ENCODE measurements at regions not wholly inside any gene's neighbourhood (a gene's known extent, or its start where the extent isn't known, plus 50 kb on each side); places are given as distances from the start of the nearest gene placed in this dataset.
A peak's percentile ranks its signal among the peaks of the same experiment; 100 is the strongest.

- no peak for DNase-seq (ENCODE audit: low spot score)
Measured at GRCh38 chr12:71010143-71010479, 89.6 kb upstream of the PTPRR start.

- no peak for DNase-seq (ENCODE audit: low spot score)
Measured at GRCh38 chr12:71009430-71010142, 89.0 kb upstream of the PTPRR start.

DNA sequence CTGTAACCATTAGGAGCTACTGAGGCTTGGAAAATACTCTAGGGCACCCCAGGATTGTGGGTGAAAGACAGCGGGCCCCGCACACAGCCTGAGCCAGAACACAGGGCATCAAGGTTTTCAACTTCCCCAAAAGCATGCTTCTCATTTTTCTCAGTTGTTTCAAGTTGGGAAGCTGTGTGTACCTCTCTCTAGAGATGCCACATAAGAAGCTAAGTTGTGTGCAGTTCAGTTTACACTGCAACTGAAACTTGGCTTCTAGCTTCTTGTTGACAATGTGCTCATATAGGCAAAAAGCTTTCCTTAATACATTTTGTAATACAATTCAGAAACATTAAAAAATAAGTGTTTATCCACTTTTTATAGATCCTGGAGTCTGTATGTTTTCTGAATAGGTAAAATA lies 88.1 kb upstream of the PTPRR start:
- DNase-seq (ENCODE audit: low spot score), result no peak

- DNase-seq (ENCODE audit: low spot score), result no peak
Measured at GRCh38 chr12:71007781-71008404, 87.4 kb upstream of the PTPRR start.

DNA sequence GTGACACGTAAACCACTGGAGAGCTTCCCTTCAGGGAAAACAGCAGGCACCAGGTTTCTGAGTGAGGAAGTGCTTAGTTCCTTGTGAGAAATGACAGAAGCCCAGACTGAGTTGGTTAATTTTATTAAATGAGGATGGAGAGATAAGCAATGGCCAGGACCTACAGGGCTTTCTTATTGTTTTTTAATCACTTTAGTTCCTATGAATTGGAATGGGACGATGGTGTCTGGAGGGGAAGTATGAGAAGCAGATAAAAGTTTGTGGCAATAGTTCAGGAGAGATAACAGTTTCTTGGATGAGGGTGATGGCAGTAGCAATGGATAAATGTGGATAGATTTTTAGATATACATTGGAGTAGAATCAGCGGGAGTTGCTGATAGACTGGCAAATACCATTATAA lies 86.5 kb upstream of the PTPRR start:
- DNase-seq (ENCODE audit: low spot score), result peak; percentile 96

DNA sequence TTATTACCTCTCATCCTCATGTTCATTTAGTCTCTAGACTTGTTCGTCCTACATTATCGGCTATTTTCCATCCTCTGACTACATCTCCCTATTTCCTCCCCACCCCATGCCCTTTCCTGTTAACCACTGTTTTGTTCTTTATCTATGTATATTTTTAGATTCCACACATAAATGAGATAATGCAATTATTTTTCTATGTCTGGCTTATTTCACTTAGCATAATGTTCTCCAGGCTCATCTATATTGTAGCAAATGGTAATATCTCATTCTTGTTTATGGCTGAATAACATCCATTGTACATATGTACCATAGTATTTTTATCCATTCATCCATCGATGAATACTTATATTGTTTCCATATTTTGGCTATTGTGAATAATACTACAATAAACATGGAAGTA lies 84.6 kb upstream of the PTPRR start:
- peak; percentile 33 for DNase-seq (ENCODE audit: low spot score)

DNA sequence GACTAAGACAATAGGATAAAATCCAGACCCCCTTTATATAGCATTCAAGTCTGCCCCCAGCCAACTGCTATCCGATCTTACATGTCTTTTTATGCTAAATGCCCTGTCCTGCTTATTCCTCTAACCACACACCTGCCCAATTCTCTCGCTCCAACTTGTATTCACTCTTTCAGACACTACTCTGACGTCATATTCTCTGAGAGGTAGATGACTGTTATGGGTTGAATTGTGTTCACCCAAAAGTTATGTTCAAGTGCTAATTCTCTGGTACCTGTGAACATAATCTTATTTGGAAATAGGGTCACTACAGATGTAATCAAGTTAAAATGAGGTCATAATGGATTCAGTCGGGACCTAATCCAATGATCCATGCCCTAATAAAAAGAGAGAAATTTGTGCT lies 84.0 kb upstream of the PTPRR start:
- no peak for DNase-seq (ENCODE audit: low spot score)

DNA sequence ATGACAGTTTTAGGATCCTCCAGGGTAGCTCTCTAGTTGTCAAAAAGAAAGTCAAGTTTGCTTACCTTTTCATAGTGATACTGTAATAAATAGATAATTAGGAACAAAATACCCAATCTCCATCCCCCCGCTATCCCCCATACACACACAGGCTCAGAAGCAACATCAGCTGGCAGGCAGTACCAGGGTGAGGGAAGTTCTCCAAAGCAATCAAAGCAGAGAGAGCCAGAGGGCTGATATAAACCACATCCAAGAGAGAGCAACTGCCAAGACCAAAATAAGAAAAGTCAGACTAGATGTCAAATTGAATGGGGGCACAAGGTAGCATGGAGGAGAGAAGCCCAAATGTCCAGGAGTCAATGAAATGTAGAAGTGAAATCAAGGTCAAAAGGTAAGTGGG lies 80.2 kb upstream of the PTPRR start:
- no peak for DNase-seq (ENCODE audit: low spot score)

GRCh38 chr12:71000255-71000654 lies 79.7 kb upstream of the PTPRR start:
- no peak for DNase-seq (ENCODE audit: low spot score)

DNA sequence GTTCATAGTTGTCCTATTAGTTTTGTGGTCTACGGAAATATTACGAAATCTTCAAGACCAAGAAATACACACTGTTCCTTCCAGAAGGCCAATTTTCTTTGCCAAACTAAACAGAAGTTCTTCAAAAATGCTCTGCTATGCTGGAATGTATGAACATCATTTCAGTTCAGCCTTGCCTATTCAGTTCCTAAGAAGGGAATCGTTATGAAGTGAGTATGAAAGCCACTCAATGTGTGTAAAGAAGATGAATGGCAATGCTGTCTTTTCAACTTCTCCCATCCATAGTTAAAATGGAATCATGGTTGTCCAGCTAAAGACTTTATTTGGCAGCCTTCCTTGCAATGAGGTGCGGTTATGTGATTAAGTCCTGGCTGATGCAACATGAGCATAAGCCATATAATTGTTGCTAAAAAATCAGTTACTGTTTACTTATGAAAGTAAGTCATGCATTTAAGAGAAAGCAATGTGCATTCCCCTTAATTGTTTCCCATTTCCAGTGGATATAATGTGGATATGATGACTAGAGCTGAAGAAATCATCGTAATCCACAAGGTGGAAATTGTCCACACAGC lies 73.8 kb upstream of the PTPRR start:
- no peak for DNase-seq (ENCODE audit: low spot score)

DNA sequence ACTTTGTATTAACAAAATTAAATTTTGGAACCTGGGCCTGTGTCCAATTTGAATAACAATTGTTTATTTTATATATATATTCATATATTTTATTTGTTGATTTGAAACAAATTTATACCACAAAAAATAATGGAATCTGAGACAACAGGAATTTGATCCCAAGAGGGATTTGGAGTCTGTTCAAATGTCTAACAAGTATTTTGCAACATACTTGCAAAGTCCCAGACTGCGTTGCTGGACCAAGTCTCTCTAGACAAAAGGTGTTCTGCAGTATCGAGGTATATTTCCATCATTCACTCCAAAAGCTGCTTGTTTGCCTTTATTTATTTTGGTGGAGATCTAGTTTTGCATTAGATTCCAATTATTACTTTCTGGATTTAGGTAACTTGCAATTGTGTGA lies 68.7 kb upstream of the PTPRR start:
- no peak for DNase-seq (ENCODE audit: low spot score)

DNA sequence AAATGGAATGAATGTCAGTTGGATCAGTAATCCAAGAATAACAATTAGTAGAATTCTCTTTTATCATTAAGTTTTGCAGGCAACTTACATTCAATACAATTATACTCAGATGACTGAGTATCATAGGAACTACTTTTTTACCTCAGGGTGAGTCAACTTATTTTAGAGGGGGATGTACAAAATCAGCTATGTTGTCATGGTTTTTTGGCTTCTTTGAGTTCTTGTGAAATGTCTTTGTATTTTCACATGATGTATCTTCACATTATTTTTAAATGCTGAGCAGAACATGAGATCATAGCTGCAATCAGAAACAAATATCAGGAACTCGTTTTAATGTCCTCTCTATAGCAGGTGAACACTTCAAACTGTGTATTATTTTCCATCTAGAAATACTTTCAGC lies 65.3 kb upstream of the PTPRR start:
- no peak for DNase-seq (ENCODE audit: low spot score)

- peak; percentile 27 for DNase-seq (ENCODE audit: low spot score)
Measured at GRCh38 chr12:70983692-70984091, 63.2 kb upstream of the PTPRR start.

DNA sequence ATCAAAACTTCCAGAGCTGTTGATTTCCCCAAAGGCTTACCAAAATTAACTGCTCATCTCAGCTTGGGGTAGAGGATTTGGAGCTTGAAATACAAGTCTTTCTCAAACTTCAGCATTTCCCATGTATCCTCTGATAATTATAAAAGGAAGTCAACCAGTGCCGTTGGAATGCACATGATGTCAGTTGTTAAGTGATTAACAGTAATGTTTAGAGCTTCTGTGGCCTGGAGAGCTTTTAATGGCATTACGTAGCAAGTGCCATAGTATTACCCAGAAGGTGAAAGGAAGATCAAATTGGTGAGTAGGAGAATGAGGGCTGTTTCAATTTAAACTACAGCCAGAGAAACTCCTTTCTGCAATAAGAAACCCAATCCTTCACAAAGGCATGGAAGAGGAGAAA lies 62.5 kb upstream of the PTPRR start:
- peak; percentile 43 for DNase-seq (ENCODE audit: low spot score)

DNA sequence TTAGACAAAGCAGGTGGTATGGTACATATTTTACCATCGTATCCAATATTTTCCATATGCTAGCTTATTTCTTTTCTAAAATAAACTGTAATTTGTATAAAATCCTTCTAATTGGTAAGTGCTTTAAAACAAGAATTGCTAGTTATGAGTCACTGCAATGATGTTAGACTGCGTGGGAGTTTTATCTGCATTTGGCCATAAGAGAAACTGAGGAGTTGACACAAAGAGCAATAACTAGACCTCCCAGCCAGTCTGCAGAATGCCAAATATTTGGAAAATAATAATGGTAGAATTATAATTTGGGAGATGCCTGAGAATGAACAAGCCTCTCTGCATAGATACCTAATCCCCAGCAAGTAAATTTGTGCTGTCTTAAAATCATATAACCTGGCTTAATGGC lies 61.7 kb upstream of the PTPRR start:
- no peak for DNase-seq (ENCODE audit: low spot score)

DNA sequence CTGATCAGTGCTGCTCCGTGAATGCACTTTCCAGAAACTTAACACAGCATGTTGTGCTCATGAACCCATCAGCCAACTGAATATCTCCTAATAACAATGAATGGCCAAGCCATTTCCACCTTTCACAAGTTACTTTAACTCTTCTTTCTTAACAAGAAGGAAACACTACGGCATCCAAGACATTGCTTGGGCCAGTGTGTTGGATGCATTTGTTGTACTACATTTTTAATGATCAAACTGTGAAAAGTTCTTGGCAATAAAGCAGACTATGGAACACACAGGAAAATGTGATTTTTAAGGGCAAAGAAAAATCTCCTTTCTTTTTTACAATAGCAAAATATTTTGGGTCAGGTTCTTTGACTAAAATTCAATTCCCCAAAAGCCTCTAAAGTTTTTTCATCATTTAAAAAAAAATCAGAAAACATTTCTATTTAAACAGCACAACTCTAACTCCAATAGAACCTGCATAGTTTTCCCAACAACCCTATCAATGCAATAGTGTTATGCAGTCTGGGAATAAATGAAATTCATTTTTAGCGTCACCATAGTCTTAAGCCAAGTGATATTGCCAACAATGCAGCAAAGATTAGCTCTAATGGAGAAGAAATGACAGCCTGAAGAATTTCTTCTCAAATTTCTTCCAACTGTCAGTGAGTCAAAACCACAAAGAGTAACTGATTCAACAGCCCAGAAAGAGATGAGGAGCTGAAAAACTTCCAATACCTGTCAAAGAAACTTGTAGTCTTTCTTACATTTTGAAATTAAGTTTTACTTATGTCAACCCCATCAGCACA lies 50.7 kb upstream of the PTPRR start:
- no peak for DNase-seq (ENCODE audit: low spot score)

Measured in SK-N-DZ (cell line).